GM13976 (cell line): ENCODE measurements at regions not wholly inside any gene's neighbourhood (a gene's known extent, or its start where the extent isn't known, plus 50 kb on each side); places are given as distances from the start of the nearest gene placed in this dataset.
"Not testable (repeated sequence)": the region's sequence is repeated elsewhere in the genome, so short reads cannot be mapped to it uniquely, and the experiment has no call there.

Experiments
- DNase-seq: peaks from one replicate; pipeline ENCODE4 v3.0.0; 2012; ENCODE audit warnings: low spot score
- CTCF ChIP-seq: IDR thresholded peaks from 2 replicates; pipeline ENCODE4 v1.5.1; 2012; ENCODE audit warnings: borderline replicate concordance, mild to moderate bottlenecking; ENCODE audit not compliant: insufficient read depth; ENCODE audit errors: extremely low read depth, missing control alignments, control extremely low read depth
- in situ Hi-C: fragments of 300-500 bp; cut with MboI; formaldehyde crosslinking; loops from one replicate; pipeline ENCODE4 v1.12.0; 2022; ENCODE audit warnings: low sequenced_read_pairs, mixed read lengths, inconsistent platforms; ENCODE audit not compliant: unreplicated experiment

GRCh38 chr15:93943586-93943985 lies 287.8 kb upstream of the MCTP2 start:
- DNase-seq = no peak
- in situ Hi-C loops = no loop called here
- no peak for TF ChIP-seq CTCF

- no peak for DNase-seq
- in situ Hi-C loops = no loop called here
Observed at GRCh38 chr15:93942269-93942694, 289.1 kb upstream of the MCTP2 start.

GRCh38 chr15:93941697-93942096 lies 289.7 kb upstream of the MCTP2 start:
- in situ Hi-C loops = no loop called here
- no peak for TF ChIP-seq CTCF
- no peak for DNase-seq

More at GRCh38 chr15:93942269-93942694, 289.1 kb upstream of the MCTP2 start:
- TF ChIP-seq CTCF = no peak

- no peak for DNase-seq
- TF ChIP-seq CTCF = no peak
- in situ Hi-C loops = no loop called here
Observed at GRCh38 chr15:93940226-93940625, 291.1 kb upstream of the MCTP2 start.

- in situ Hi-C loops = no loop called here
- TF ChIP-seq CTCF = no peak
- no peak for DNase-seq
Observed at GRCh38 chr15:93932164-93932776, 299.1 kb upstream of the MCTP2 start.

GRCh38 chr15:93929375-93930094 lies 301.8 kb upstream of the MCTP2 start:
- in situ Hi-C loops = no loop called here
- TF ChIP-seq CTCF = no peak
- no peak for DNase-seq

- in situ Hi-C loops = no loop called here
- TF ChIP-seq CTCF = no peak
- no peak for DNase-seq
Observed at GRCh38 chr15:93920204-93920603, 311.2 kb upstream of the MCTP2 start.

- in situ Hi-C loops, DNase-seq: not testable (repeated sequence)
Observed at GRCh38 chr15:93918801-93919200, 312.6 kb upstream of the MCTP2 start.
